A172 (cell line): ENCODE measurements at regions not wholly inside any gene's neighbourhood (a gene's known extent, or its start where the extent isn't known, plus 50 kb on each side); places are given as distances from the start of the nearest gene placed in this dataset.
"Not testable (repeated sequence)": the region's sequence is repeated elsewhere in the genome, so short reads cannot be mapped to it uniquely, and the experiment has no call there.

Experiments used
- DNase-seq: peaks from one replicate; pipeline ENCODE4 v3.0.0-alpha.2; 2015; ENCODE audit warnings: low spot score

DNA sequence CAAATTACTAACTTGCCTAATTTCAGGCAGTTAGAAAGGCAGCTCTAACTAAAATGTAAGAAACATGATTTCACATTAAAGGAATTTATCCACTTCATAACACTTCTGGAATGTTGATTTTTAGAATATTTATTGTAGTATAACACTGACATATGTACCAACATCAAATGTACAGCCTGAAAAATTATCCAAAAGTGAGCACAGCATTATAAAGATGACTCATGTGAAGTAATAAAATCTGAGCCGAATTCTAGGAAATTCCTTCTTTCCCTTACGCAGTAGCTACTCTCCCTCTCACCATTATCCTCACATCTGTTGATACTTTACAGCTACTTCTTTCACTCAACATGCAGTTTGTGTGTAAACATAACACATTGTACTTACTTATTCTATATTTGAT is 610.6 kb downstream of the ZWINT start:
- peak; percentile 39 for DNase-seq

DNA sequence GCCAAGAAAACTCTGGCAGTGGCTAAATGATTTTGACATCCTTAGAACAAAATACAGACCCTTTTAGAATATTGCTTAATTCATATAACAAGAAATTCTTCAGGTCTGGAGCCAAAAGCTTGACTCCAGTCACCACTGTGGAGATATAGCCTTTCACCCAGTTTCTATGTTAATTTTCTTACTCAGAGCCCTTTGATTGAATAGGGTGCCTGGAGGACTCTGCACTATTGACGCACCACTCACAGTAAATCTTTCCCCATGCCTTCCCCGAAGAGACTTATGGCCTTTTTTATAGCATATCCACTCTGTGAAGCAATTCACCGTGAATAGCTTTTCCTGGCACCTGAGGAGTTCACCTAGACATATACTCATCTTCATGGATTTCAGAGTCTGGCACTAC is 613.8 kb downstream of the ZWINT start:
- DNase-seq: no peak

DNA sequence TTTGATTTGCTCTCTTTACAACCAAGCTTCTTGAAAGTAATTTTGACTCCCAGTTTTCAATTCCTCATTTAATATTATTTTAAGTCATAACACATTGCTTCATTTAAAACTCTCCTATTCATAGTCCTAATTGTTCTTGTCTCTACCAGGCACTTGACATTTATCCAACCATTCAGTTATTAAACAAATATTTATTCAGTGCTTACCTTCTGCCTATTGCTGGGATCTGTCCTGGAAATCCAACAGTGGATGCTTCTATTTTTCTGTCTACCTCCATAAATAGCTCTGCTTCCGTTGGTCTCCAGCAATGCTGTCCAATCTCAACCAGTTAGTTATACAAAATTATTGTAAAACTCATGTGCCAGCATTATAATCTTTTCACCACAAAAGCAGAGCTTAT is 615.1 kb downstream of the ZWINT start:
- no peak for DNase-seq

DNA sequence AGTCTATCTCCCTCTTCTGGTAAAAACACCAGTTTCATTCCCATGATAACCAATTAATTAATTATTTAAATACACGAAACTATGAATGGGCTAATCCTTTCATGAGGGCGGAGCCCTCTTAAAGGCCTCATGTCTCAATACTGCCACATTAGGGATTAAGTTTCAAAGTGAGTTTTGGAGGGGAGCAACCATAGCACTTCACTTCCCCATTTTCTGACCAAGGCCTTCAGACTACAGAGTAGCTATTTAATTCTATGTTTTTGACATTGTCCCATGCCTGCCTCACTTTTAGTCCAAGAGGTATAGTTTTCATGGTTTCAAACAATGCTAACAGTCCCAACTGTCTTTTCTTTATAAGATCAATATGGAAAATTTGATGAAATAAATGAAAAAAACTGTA is 618.6 kb downstream of the ZWINT start:
- no peak for DNase-seq

DNA sequence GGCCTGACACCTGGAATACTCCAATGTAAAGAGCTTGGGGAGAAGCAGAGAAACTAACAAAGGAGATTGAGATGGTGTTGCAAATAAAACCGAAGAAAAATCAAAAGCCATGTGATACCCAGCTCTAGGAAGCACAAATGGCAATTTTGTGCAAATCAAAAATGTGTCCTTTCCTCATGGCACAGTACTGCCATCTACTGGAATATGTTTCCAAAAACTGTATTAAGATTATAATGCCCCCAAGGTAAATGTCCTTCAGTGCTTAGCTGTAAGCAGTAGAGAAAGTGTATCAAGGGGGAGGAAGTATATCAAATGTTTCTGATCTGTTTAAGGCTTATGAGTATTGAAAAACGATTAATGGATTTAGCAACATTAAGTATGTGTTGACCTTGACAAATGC is 620.3 kb downstream of the ZWINT start:
- not testable (repeated sequence) for DNase-seq

DNA sequence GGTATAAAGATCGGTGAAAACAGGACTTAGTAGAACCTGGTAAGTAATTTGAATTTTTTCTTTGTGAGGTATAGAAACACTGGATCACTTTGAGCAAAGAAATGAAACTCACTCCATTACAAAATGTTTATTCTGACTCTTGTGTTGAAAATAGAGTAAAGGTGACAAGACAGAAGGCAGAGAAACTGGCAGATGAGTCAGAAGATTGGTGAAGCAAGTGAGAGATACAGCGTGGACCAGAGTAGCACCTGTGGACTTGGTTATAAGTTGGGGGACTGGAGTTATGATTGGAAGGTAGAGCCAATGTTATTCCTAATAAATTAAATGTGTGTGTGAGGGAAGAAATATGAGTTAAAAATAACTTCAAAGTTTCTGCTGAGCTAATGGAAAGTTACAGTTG is 620.9 kb downstream of the ZWINT start:
- DNase-seq: no peak

DNA sequence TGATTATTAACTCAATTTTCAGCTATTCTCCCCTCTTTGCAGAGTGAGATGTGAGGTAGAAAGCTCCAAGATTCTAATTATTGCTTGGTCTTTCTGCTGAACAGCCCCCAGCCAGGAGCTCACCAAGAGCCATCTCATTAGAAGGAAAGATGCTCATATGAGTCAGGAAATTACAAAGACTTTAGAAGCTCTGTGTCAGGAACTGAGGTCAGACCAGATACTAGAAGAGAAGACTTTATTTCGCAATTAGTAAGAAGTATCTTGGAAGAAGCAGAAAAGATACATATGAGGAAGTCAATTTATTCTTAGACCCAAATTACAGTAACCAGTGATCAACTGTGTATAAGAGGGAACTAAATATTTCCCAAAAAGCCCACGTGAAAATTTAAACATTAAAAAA is 626.9 kb downstream of the ZWINT start:
- no peak for DNase-seq

DNA sequence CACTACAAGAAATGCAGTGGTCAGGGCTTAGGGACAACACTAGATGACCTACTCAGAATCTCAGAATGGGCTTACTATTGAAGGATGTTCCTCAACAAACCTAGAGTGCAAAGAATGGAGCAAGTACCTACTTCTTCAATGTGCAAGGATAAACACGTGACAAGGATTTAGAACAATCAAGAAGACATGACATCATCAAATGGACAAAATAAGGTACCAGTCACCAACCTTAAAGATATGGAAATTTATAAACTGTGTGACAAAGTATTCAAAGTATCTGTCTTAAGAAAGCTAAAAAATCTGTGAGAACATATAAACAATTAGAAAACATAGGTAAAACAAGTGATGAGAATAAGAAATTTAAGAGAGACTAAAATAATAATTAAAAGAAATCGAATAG is 656.1 kb downstream of the ZWINT start:
- no peak for DNase-seq

DNA sequence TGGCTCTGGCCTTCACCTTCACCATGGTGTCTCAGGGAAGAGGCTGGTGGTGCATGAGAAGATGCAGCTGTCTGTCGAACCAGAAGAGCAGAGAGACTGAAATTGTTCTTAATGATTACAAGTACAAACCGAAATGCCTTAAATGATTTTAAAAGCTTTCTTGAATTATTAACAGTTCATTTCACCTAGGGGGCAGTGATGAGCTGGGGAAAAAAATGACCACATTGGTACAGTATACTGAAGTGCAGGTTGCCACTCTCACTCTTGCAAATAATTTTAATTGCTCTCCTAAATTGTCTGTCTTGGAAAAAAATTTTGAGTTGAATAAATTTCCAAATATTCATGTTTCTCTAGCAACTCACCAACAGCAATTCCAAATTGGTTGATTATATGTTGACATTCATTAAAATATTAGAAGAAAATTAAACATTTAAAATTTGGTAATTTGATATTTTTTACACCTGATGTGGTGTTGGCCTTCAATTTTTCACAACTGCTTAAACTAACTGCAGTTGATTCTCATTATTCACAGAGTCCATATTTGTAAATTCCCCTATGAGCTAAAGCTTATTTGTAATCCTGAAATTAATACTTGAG is 692.6 kb downstream of the ZWINT start:
- peak; percentile 11 for DNase-seq

DNA sequence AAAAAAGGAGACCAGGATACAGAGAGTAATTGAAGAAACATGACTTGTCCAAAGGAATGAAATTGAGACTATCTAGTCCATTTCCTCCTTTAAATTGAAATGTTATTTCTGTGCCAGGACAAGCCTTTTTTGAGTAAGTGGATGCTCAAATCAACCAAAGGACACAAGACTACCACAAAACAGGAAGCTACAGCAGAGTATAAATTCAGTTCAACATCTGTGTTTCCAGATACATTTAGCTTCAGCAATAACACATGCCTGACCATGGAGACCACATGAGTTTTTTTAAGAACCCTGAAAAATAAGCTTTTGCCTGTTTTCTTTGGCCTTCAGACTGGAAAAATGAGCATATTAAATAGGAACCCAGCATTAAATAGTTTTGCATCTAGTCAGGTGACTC is 707.5 kb downstream of the ZWINT start:
- no peak for DNase-seq

DNA sequence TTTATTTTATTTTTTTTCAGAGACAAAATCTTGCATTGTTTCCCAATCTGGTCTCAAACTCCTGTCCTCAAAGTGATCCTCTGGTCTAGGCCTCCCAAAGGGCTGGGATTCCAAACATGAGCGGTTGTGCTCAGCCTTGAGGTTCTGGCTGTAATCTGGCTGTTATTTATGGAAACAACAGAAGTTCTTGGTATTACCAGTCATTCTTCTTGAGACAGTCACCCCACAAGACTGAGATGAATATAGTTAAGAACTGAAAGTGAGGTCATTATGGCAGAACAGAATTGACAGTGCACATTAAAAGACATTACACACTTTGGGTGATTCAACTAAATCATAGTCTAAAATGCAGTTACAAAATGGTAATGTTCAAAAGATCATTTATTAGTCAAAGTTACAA is 719.5 kb downstream of the ZWINT start:
- no peak for DNase-seq

DNA sequence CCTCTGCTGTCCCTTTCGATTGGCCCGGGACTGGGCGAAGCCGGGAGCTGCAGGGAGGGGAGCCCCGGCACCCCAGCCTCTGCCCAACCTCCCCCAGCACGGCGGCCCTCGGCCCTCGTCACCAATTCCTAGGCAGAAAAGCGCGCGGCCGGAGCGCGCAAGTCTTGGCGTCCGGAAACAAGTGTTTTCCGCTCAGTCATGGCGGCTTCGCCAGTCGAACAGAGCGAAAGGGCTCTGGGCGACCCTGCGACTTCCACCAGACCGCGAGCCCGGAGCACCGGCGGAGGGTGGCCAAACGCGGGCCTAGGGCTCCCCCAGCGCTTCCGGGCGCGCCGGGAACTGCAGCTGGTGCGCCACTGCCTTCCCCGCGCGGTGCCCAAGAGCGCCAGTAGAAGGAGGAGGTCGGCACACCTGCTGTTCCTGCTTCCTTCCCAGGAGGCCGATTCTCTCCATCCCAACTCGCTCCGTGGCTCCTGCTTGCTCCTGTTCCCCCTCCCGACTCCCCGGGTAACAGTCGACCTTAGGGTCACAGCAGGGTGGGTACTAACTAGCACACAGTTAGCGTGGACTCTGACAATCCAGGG is 729.9 kb downstream of the ZWINT start:
- DNase-seq: peak; percentile 19

DNA sequence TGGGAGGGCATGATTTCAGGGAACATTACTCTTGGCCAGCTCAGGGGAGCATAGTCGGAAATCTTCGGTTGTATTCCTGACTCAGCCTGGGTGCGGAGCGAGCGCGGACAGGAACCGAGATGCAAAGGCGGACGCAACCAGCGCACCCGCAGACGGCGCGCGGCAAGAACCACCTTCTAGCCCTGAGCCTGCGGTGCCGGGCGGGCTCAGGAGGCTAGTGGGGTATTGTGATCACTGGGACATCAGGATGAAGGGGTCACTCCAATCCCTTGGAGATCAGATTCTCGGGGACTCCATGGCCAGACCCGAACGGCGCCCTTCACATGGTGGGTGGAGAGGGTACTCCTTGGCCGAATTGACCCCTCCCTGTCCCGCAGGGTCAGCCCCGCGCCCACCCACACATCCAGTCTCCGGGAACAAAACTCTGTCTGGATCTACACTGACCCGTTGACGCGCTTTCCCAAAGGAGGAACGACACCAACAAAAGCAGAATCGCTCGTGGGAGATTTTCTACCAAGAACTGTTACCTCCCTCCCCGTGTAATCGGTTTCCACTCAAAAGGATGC is 730.5 kb downstream of the ZWINT start:
- DNase-seq: no peak

DNA sequence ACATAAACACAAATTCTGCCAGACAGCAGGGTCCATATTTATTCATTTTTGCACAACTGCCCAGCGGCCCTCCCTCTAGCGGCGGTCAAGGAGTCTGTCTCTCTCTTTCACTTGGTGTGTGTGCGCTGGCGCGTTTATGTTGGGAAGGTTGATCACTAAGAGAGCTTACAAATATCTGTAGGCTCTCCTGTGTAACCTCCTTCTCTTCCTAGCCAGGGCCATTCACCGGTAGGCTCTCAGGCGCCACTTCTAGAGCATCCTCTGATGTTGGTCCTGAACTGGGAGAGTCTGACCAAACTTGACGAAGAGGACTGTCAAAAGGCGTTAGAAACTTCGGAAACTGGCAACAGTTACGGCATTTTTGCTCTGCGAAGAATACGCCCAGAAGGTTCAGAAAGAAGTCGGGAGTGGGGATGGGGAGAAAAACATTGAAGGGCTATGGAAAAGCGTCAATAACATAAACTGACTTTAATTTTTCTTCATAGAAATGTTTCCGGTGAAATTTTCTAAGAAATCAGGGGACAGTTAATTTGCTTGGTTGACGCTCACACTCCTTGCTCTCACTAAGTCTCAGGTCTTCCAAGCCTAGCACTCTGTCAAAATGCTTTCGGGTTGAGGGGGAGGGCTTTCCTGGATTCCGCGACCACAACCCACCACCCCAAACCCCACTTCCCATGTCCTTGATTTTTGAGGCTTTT is 731.1 kb downstream of the ZWINT start:
- DNase-seq: peak; percentile 5

DNA sequence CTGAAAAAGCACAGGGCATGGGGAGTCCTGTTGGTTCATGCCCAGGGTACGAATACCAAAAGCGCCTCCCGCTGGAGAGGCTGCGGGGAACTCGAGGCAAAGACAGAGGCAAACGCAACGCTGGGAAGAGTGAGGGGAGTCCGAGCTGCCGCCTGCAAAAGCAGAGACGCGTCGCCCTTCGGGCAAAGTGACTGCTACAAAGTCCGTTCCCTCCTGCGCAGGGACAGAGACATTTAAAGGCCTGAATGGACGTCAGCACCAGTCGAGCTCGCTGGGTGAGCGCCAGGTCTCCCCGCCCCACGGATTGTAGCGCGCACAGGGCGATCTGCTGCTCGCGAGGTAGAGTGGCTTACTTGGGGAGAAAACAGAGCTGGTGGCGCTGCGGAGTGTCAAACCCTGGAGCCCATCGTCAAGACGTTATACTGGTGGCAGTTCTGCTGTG is 732.8 kb downstream of the ZWINT start:
- DNase-seq: no peak

DNA sequence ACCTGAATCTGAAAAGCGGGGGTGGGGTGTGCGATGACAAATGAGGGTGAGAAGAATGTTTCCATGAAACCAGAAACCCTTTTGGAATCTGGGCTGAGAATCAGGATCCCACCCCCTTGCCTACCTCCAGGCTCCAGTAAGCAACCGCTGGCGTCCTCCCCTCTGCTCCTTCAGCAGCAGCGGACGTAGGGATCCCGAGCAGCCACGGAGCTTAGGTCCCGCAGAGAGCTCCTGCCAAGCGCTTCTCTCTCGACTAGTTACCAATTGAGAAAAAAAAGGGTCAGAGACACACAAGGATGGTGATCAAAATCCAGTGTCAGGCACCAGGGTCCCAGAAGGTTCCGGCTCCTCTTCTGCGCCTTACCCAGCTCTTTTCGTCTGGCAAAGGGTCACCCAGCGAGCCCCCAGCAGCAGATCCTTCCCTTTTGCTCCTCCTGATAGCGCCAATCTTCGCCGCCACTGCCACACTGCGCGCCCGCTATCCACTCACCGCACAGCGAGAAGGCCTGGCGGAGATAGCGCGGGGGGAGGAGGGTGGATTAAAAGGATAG is 733.5 kb downstream of the ZWINT start:
- DNase-seq: peak; percentile 1

DNA sequence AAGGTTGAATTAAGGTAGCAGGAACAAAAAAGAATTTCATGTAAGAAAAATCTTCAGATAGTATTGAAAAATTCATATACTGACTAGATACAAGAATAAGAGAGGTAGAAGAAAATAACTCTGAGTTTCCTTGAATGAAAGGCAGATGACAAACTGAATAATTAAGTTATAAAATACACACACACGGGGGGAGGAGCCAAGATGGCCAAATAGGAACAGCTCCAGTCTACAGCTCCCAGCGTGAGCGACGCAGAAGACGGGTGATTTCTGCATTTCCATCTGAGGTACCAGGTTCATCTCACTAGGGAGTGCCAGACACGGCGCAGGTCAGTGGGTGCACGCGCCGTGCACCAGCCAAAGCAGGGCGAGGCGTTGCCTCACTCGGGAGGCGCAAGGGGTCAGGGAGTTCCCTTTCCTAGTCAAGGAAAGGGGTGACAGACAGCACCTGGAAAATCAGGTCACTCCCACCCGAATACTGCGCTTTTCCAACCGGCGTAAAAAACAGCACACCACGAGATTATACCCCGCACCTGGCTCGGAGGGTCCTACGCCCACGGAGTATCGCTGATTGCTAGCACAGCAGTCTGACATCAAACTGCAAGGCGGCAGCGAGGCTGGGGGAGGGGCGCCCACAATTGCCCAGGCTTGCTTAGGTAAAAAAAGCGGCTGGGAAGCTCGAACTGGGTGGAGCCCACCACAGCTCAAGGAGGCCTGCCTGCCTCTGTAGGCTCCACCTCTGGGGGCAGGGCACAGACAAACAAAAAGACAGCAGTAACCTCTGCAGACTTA is 759.2 kb downstream of the ZWINT start:
- not testable (repeated sequence) for DNase-seq

DNA sequence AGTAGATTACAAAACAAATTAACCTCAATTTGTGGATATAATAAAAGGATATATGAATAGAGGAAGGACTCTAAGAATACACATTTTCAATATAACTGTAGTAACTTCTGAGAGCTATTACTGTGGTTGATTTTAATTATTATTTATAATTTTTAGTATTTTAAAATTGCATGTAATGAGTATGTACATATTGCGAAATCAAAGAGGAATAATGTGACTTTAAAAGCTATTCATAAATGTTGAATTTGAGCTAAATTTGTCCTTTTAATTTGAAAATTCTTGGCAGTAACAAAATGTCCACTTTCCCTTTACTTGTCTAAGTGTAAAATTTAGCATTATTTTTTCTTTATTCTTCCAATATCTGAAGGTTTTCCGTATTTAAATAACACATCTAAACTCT is 750.6 kb upstream of the PCDH15 start:
- no peak for DNase-seq

DNA sequence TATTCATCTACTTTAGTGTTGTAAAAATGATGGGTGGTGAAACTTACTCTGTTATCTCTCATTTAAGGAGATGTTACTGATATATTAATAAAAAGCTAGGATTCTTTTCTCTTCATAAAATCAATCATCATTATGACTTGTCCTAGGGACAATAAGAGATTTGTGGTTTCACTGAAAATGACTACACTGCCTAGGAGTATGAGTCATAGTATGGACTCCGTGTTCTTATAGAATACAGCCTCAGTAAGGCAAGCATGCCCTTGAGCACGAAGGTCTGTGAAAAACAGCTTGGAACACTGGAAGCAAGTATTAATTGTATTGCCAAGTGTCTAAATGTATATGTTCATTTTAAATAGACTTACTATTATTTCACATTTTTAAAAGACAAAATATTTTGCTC is 749.2 kb upstream of the PCDH15 start:
- DNase-seq: peak; percentile 55

DNA sequence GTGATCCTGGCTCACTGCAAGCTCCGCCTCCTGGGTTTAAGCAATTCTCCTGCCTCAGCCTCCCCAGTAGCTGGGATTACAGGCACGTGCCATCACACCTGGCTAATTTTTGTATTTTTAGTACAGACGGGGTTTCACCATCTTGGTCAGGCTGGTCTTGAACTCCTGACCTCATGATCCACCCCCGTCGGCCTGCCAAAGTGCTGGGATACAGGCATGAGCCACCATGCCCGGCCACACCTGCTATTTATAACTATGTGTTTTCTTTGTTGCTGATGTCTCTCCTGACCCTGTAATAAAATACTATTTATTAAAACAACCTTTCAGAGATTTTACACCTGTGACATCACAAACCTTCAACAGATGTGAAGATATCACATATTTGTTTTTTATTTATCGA is 736.5 kb upstream of the PCDH15 start:
- not testable (repeated sequence) for DNase-seq

DNA sequence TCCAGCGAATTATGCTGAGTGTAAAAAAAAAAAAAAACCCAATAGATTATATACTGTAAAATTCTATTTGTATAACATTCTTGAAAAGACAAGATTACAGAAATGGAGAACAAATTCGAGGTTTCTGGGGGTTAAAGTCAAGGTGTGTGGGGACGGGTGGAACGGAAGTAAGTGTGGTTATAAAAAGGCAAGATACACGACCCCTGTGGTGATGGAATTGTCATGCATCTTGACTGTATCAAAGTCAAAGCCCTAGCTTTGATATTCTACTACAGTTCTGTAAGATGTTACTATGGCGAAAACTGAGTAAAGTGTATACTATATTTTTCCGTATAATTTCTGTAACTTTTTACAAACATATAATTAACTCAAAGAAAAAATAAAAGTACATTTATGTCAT is 718.2 kb upstream of the PCDH15 start:
- DNase-seq: no peak

DNA sequence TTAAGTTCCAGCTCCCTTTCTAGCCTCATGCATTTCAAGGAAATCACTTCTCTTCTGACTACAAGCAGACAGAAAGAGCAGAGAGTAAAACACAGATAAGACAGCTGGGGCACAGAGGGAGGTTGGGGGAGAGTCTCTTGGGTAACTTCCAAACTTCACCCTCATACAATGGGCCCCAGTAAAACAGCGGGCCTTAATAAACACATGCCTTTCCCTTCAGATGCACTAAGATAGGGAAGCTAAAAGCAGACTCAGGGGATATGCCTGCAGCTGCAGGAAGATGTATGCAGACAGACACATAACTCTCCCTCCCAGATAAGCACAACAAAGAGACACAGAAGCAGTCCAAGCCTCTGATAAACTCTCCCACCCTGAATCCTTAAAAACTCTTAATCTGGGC is 717.4 kb upstream of the PCDH15 start:
- not testable (repeated sequence) for DNase-seq
